ENCODE measurements at regions not wholly inside any gene's neighbourhood (a gene's known extent, or its start where the extent isn't known, plus 50 kb on each side); places are given as distances from the start of the nearest gene placed in this dataset.

DNA sequence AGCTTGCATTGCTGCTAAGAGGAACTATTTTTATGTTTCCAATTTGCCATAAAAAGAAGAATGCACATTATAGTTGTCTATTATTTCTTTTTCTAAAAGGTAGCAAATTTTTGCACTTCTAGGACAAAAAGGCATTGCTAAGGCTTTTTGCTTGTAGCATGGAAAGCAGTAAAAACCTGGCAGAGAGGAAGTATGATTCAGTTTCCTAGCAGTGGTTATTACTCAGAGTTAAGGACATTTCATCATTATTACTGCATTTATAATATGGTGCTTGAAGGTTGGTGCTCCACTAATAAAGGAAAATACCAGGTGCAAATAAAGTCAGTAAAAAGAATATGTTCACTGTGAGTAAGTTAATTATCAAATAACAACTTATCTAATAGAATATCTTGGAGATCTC lies 179.8 kb upstream of the PLPPR1 start:
- ChIA-PET CTCF (ENCODE audit: low intra/inter-chr PET ratio) (no interaction called here), POLR2A (no interaction called here)
- Histone ChIP-seq H3K27me3 (ENCODE audit: control insufficient read depth in 2 of 2, insufficient read depth in 2 of 2, low read length in 2 of 2) (no peaks in the 10 kb centered on the region), H4K20me1 (replicated peaks; ENCODE audit: control insufficient read depth, insufficient read depth, low read length) (no peaks in the 10 kb centered on the region), H3K9me3 (replicated peaks; ENCODE audit: control insufficient read depth, insufficient read depth, low read depth, low read length) (no peaks in the 10 kb centered on the region), H3K4me2 (ENCODE audit: insufficient read depth, low read length) (no peak overlapping the region), H3K9me1 (ENCODE audit: control insufficient read depth, insufficient read depth, low read length) (no peaks in the 10 kb centered on the region), H2AFZ (ENCODE audit: low read depth, low read length) (no peak overlapping the region), H3K4me3 (no peak overlapping the region), H3K36me3 (ENCODE audit: control insufficient read depth, insufficient read depth, low read length) (no peaks in the 10 kb centered on the region), H3K4me1 (replicated peaks in 1 of 2; ENCODE audit: control insufficient read depth in 2 of 2, insufficient read depth in 2 of 2, low read length in 2 of 2) (no peaks in the 10 kb centered on the region), H3K27ac (ENCODE audit: extremely low read depth, low read depth, low read length) (no peak overlapping the region), H3K79me2 (ENCODE audit: control insufficient read depth, insufficient read depth, low read length) (no peaks in the 10 kb centered on the region), H3K9ac (ENCODE audit: insufficient read depth in 1 of 2, low read depth in 2 of 2, low read length in 2 of 2) (no peak overlapping the region)
- in situ Hi-C loops (cut with MboI) (no loop called here), intact Hi-C loops (cut with micrococcal nuclease) (no loop called here)
- DNase-seq (ENCODE audit: extremely low read depth in 1 of 4, low spot score in 3 of 4) (no peak), ATAC-seq (no peak), FAIRE-seq (no peak)
- BruUV-seq (replicated peaks), result no TSS peak
- TF ChIP-seq ZNF324 (CRISPR knock-in tag; IDR thresholded peaks at IDR 0.05) (no peak), C11orf30 (IDR thresholded peaks at IDR 0.05; ENCODE audit: low read depth) (no peak), ZNF644 (tag; IDR thresholded peaks at IDR 0.05; ENCODE audit: low read depth) (no peak), DNMT1 (IDR thresholded peaks at IDR 0.05) (no peak), EGR1 (conservative IDR thresholded peaks at IDR 0.05) (no peak), FOXK2 (conservative IDR thresholded peaks at IDR 0.05 in 1 of 2, IDR thresholded peaks at IDR 0.05 in 1 of 2; ENCODE audit: low read depth in 2 of 2) (no peak), MBD2 (IDR thresholded peaks at IDR 0.05; ENCODE audit: borderline replicate concordance, low read depth) (no peak), STAT5A (IDR thresholded peaks at IDR 0.05; ENCODE audit: borderline replicate concordance, low read length) (no peak), VEZF1 (CRISPR knock-in tag; IDR thresholded peaks at IDR 0.05) (no peak), BMI1 (IDR thresholded peaks at IDR 0.05; ENCODE audit: low read length) (no peak), HNRNPUL1 (IDR thresholded peaks at IDR 0.05; ENCODE audit: low read length) (no peak), ZNF316 (IDR thresholded peaks at IDR 0.05) (no peak), CBFA2T3 (IDR thresholded peaks at IDR 0.05) (no peak), BRCA1 (IDR thresholded peaks at IDR 0.05) (no peak), BRCA1 (CRISPR knock-in tag; IDR thresholded peaks at IDR 0.05) (no peak), TFAM (CRISPR knock-in tag; conservative IDR thresholded peaks at IDR 0.05) (no peak), HLTF (IDR thresholded peaks at IDR 0.05) (no peak), ZNF431 (CRISPR knock-in tag; IDR thresholded peaks at IDR 0.05) (no peak)
- TF ChIP-seq, protein P1, sequence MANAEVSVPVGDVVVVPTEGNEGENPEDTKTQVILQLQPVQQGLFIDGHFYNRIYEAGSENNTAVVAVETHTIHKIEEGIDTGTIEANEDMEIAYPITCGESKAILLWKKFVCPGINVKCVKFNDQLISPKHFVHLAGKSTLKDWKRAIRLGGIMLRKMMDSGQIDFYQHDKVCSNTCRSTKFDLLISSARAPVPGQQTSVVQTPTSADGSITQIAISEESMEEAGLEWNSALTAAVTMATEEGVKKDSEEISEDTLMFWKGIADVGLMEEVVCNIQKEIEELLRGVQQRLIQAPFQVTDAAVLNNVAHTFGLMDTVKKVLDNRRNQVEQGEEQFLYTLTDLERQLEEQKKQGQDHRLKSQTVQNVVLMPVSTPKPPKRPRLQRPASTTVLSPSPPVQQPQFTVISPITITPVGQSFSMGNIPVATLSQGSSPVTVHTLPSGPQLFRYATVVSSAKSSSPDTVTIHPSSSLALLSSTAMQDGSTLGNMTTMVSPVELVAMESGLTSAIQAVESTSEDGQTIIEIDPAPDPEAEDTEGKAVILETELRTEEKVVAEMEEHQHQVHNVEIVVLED (CRISPR knock-in tag; IDR thresholded peaks at IDR 0.05), result no peak
- TF ChIP-seq, protein P2, sequence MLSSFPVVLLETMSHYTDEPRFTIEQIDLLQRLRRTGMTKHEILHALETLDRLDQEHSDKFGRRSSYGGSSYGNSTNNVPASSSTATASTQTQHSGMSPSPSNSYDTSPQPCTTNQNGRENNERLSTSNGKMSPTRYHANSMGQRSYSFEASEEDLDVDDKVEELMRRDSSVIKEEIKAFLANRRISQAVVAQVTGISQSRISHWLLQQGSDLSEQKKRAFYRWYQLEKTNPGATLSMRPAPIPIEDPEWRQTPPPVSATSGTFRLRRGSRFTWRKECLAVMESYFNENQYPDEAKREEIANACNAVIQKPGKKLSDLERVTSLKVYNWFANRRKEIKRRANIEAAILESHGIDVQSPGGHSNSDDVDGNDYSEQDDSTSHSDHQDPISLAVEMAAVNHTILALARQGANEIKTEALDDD (IDR thresholded peaks at IDR 0.05), result no peak
